Chondrocyte (in vitro differentiated cells): ENCODE measurements at regions not wholly inside any gene's neighbourhood (a gene's known extent, or its start where the extent isn't known, plus 50 kb on each side); places are given as distances from the start of the nearest gene placed in this dataset.

Experiments
- DNase-seq: peaks from one replicate; pipeline ENCODE4 v3.0.0; 2021; ENCODE audit warnings: mixed read lengths, low spot score
- H3K27ac Mint-ChIP-seq: one replicate; pipeline ENCODE4 v1.8.0; 2021; ENCODE audit warnings: mild to moderate bottlenecking, moderate library complexity, mixed read lengths; ENCODE audit not compliant: unreplicated experiment
- H3K27me3 Mint-ChIP-seq: 2 replicates; pipeline ENCODE4 v1.8.0; 2021; ENCODE audit warnings: low read depth, mixed read lengths
- H3K36me3 Mint-ChIP-seq: 2 replicates; pipeline ENCODE4 v1.8.0; 2021; ENCODE audit warnings: low read depth, mixed read lengths
- H3K4me1 Mint-ChIP-seq: 2 replicates; pipeline ENCODE4 v1.8.0; 2021; ENCODE audit warnings: low read depth, mild to moderate bottlenecking, mixed read lengths
- H3K4me3 Mint-ChIP-seq: one replicate; pipeline ENCODE4 v1.8.0; 2021; ENCODE audit warnings: mild to moderate bottlenecking, moderate library complexity, mixed read lengths; ENCODE audit not compliant: unreplicated experiment
- H3K9me3 Mint-ChIP-seq: 2 replicates; pipeline ENCODE4 v1.8.0; 2021; ENCODE audit warnings: low read depth, mixed read lengths
- CTCF ChIP-seq: fragments of 200-600 bp; sonication (generic); IDR thresholded peaks from 2 replicates; pipeline ENCODE4 v1.5.0; 2021; ENCODE audit warnings: antibody characterized with exemption, mild to moderate bottlenecking, moderate library complexity

- Mint-ChIP-seq H3K36me3 (no peaks in the 10 kb centered on the region), H3K9me3 (no peaks in the 10 kb centered on the region)
- TF ChIP-seq CTCF, result no peak
Measured at GRCh38 chr3:26252001-26252400, 370.6 kb upstream of the LRRC3B start.

GRCh38 chr3:26256224-26256623 is 366.3 kb upstream of the LRRC3B start:
- Mint-ChIP-seq H3K4me1 (no peaks in the 10 kb centered on the region), H3K27ac (no peak overlapping the region), H3K36me3 (no peaks in the 10 kb centered on the region), H3K9me3 (no peaks in the 10 kb centered on the region), H3K4me3 (no peak overlapping the region), H3K27me3 (no peaks in the 10 kb centered on the region)
- no peak for DNase-seq
- no peak for TF ChIP-seq CTCF

More at GRCh38 chr3:26252001-26252400, 370.6 kb upstream of the LRRC3B start:
- Mint-ChIP-seq H3K27ac (no peak overlapping the region), H3K4me3 (no peak overlapping the region), H3K4me1 (no peaks in the 10 kb centered on the region), H3K27me3 (no peaks in the 10 kb centered on the region)
- DNase-seq, result no peak

DNA sequence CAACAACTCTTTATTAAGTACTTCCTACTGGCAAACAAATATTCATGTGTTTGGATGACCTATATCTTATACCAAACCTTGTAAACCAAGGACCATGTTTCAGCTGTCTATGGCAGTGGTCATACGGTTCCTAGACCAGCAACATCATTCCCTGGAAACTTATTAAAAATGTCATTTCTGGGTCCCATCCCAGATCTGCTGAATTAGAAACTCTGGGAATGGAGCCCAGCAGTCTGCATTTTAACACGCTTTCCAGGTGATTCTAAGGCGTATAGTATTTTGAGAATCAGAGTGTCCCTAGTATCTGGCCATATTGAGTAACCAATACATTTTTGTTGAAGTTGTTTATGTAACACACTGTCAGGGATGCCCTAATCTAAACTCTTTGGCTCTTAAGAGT is 363.4 kb upstream of the LRRC3B start:
- no peak for DNase-seq
- Mint-ChIP-seq H3K4me3 (no peak overlapping the region), H3K27ac (no peak overlapping the region), H3K4me1 (no peaks in the 10 kb centered on the region), H3K9me3 (no peaks in the 10 kb centered on the region), H3K36me3 (no peaks in the 10 kb centered on the region), H3K27me3 (no peaks in the 10 kb centered on the region)
- no peak for TF ChIP-seq CTCF

DNA sequence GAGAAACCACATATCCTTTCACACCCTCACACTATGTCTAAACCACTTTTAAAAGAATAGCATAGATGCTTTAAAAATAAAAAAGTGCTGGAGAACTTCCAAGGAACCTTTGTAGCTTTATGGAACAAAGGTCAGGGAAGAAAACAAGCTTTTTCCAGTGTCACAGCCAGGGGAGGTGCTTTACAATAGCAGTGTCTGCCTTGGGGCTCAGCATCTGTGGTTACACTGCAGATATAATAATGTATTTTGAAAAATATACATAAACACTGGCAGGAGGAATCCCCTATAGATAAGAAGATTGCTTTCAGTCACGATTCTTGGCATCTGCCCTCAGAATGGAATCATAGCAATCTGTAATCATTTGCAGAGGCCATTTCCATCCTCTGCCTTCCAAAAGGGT is 362.4 kb upstream of the LRRC3B start:
- no peak for DNase-seq
- no peaks in the 10 kb centered on the region for H3K9me3 Mint-ChIP-seq
- H3K36me3 Mint-ChIP-seq, result no peaks in the 10 kb centered on the region
- no peaks in the 10 kb centered on the region for H3K27me3 Mint-ChIP-seq
- H3K4me1 Mint-ChIP-seq, result no peaks in the 10 kb centered on the region
- no peak overlapping the region for H3K4me3 Mint-ChIP-seq
- H3K27ac Mint-ChIP-seq, result no peak overlapping the region
- TF ChIP-seq CTCF, result no peak

- Mint-ChIP-seq H3K27ac (no peak overlapping the region), H3K4me1 (no peaks in the 10 kb centered on the region), H3K4me3 (no peak overlapping the region), H3K9me3 (no peaks in the 10 kb centered on the region), H3K36me3 (no peaks in the 10 kb centered on the region), H3K27me3 (peaks cover 3% of the 10 kb centered on the region)
- DNase-seq, result no peak
- TF ChIP-seq CTCF, result no peak
Measured at GRCh38 chr3:26264708-26265107, 357.9 kb upstream of the LRRC3B start.
